ENCODE measurements at regions not wholly inside any gene's neighbourhood (a gene's known extent, or its start where the extent isn't known, plus 50 kb on each side); places are given as distances from the start of the nearest gene placed in this dataset.

DNA sequence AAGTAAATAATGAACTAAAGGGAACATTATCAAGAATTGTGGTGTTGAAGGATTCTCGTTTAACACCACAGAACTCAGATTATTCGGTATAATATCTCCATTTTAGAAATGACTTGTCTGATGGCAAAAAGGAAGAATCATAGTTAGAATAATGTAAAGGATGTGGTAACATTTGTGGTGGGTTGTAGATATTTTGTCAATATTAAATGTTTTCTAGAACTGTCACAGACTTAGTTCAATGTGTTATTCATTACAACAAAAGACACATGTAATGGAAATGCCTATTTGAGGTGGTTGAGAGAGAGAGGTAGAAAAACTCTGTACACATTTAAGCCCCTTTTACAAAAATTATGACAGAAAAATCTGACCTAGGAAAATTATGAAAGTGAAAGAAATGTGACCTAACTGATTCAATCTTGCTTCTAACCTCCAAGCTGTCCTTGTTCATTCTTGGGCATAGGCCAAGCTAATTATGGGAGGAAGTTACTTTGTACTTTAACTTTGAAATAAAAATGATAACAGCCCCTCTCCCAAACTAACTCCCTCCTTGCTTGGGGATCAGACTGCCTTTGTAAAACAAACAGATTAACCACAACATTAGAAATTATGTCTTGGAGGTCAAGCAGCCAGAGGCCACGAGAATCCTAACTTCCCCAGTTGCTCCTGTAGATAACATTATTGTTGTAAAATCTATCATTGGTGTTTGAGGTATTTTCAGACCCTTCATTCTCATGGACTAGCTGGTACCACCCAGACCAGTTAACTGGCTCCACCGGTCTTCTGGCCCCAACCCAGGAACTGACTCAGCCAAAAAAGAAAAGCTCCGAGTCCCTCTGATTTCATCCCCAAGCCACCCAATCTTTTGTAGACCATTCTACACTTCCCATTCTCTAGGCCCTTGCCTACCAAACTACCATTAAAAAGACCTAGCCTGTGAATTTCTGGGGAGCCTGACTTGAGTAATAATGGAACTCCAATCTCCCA is 1287.8 kb upstream of the CDH8 start:
- 42 to 44% methylated on average over 5 of the region's 5 CpGs for WGBS, 2 donors
- intact Hi-C loops (cut with DNase I; ENCODE audit: low total_unique reads) = no loop called here
- H3K4me3 ChIP-seq = no peak overlapping the region
- TF ChIP-seq CTCF (IDR thresholded peaks at IDR 0.05) (no peak), POLR2A (IDR thresholded peaks at IDR 0.05) (no peak)
- no peak overlapping the region for H3K27ac ChIP-seq
- no peaks in the 10 kb centered on the region for H3K9me3 ChIP-seq
- H3K4me1 ChIP-seq = no peaks in the 10 kb centered on the region
- DNase-seq = no peak
- H3K27me3 ChIP-seq = no peaks in the 10 kb centered on the region
- no peaks in the 10 kb centered on the region for H3K36me3 ChIP-seq (ENCODE audit: low read depth, missing control alignments)

- DNase-seq = no peak
- Histone ChIP-seq H3K9me3 (no peaks in the 10 kb centered on the region), H3K36me3 (ENCODE audit: low read depth, missing control alignments) (no peaks in the 10 kb centered on the region), H3K27me3 (no peaks in the 10 kb centered on the region), H3K4me1 (no peaks in the 10 kb centered on the region), H3K4me3 (no peak overlapping the region), H3K27ac (no peak overlapping the region)
- intact Hi-C loops (cut with DNase I; ENCODE audit: low total_unique reads) = no loop called here
- no peak for TF ChIP-seq POLR2A (IDR thresholded peaks at IDR 0.05)
- TF ChIP-seq CTCF (IDR thresholded peaks at IDR 0.05) = no peak
- 72 to 77% methylated on average over 1 of the region's 1 CpG for WGBS, 2 donors
Measured at GRCh38 chr16:63323055-63323454, 1286.8 kb upstream of the CDH8 start.

DNA sequence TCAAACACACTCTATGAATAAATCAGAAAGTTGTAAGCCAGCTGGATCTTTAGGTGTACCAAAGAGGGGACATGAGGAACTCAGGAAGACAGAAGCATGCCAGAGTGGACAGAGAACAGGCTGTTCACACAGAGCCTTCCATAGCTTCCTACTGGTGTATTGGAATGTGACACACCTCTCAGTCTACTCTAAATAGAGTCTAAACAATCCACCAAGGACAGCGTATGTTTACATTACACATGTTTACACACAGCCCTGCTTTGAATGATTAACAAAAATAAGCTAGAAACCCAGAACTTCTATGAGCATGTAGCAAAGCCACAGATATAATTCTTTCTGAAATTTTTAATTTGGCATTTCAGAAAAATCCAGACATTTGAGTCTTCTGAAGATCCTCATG is 1279.0 kb upstream of the CDH8 start:
- TF ChIP-seq POLR2A (IDR thresholded peaks at IDR 0.05) = no peak
- TF ChIP-seq CTCF (IDR thresholded peaks at IDR 0.05) = no peak
- WGBS, 2 donors = 53 to 72% methylated on average over 1 of the region's 1 CpG

DNA sequence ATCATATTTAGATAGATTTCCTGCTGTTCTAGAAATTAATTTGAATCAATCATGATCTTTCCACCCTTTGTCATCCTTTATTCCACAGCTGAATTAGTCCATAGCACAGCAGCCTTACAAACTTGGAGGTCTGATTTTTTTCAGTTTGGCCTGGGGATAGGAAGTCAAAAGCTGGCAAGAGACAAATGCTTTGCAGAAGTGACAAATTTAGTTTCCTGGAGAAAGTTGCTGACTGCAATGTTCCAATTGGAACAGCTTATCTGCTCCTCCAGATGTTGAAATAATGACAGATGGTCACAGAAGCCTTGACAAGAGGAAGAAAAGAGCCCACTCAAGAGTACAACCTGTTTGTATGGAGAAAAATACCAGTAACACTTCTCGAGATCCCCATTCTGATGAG is 1276.1 kb upstream of the CDH8 start:
- no peaks in the 10 kb centered on the region for H3K27me3 ChIP-seq
- WGBS, 2 donors = 50 to 62% methylated on average over 1 of the region's 1 CpG
- no peaks in the 10 kb centered on the region for H3K9me3 ChIP-seq
- H3K4me3 ChIP-seq = no peak overlapping the region
- no peaks in the 10 kb centered on the region for H3K4me1 ChIP-seq
- no peaks in the 10 kb centered on the region for H3K36me3 ChIP-seq (ENCODE audit: low read depth, missing control alignments)
- TF ChIP-seq POLR2A (IDR thresholded peaks at IDR 0.05) (no peak), CTCF (IDR thresholded peaks at IDR 0.05) (no peak)
- intact Hi-C loops (cut with DNase I; ENCODE audit: low total_unique reads) = no loop called here
- no peak for DNase-seq
- no peak overlapping the region for H3K27ac ChIP-seq

More for the DNA sequence above, 1279.0 kb upstream of the CDH8 start:
- no peaks in the 10 kb centered on the region for H3K36me3 ChIP-seq (ENCODE audit: low read depth, missing control alignments)
- intact Hi-C loops (cut with DNase I; ENCODE audit: low total_unique reads) = no loop called here
- no peaks in the 10 kb centered on the region for H3K4me1 ChIP-seq
- H3K27ac ChIP-seq = no peak overlapping the region
- H3K27me3 ChIP-seq = no peaks in the 10 kb centered on the region
- DNase-seq = no peak
- H3K4me3 ChIP-seq = no peak overlapping the region
- no peaks in the 10 kb centered on the region for H3K9me3 ChIP-seq

DNA sequence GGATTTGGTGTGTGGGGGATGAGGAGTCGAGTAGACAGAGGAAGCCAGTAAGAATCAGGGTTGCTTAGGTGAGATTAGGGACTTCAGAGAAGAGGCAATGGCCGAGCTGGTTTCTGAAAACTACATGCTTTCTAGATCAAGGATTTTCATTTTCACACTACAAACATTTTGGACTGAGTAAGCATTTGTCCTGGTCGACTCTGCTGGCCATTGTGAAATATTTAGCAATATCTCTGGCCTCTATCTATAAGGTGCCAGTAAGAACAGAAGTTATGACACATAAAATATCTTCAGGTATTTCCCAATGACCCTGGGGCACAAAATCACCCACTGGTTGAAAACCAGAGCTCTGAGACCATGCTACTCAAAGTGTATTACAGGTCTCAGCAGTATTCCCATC is 1275.1 kb upstream of the CDH8 start:
- Histone ChIP-seq H3K9me3 (no peaks in the 10 kb centered on the region), H3K27ac (no peak overlapping the region), H3K36me3 (ENCODE audit: low read depth, missing control alignments) (no peaks in the 10 kb centered on the region), H3K4me1 (no peaks in the 10 kb centered on the region), H3K27me3 (no peaks in the 10 kb centered on the region), H3K4me3 (no peak overlapping the region)
- 84 to 91% methylated on average over 3 of the region's 3 CpGs for WGBS, 2 donors
- no peak for DNase-seq
- TF ChIP-seq POLR2A (IDR thresholded peaks at IDR 0.05) = no peak
- TF ChIP-seq CTCF (IDR thresholded peaks at IDR 0.05) = no peak
- intact Hi-C loops (cut with DNase I; ENCODE audit: low total_unique reads) = no loop called here

Measured in testis (tissue), 2 donors.